ENCODE measurements at regions not wholly inside any gene's neighbourhood (a gene's known extent, or its start where the extent isn't known, plus 50 kb on each side); places are given as distances from the start of the nearest gene placed in this dataset.

DNA sequence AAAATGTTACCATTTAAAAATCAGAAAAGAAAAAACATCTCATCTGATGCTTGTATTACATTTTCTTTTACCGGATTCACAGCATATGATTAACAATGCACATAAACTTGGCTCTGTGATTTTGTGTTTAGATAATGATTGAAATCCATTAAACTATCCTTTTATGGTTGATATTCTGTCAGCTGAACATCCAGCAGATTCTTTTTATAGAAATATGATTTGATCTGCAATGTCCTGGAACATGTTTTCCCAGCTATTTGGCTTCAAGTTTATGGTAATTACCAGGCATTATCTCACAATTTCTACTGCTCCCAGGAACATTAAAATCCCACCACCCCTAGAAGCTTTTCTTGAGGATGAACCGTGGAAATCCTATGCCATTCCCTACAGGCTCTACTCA is 205.7 kb upstream of the TET2 start:
- TF ChIP-seq POLR2A (IDR thresholded peaks at IDR 0.05): no peak
- TF ChIP-seq, protein P1, sequence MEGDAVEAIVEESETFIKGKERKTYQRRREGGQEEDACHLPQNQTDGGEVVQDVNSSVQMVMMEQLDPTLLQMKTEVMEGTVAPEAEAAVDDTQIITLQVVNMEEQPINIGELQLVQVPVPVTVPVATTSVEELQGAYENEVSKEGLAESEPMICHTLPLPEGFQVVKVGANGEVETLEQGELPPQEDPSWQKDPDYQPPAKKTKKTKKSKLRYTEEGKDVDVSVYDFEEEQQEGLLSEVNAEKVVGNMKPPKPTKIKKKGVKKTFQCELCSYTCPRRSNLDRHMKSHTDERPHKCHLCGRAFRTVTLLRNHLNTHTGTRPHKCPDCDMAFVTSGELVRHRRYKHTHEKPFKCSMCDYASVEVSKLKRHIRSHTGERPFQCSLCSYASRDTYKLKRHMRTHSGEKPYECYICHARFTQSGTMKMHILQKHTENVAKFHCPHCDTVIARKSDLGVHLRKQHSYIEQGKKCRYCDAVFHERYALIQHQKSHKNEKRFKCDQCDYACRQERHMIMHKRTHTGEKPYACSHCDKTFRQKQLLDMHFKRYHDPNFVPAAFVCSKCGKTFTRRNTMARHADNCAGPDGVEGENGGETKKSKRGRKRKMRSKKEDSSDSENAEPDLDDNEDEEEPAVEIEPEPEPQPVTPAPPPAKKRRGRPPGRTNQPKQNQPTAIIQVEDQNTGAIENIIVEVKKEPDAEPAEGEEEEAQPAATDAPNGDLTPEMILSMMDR (IDR thresholded peaks at IDR 0.05): no peak
